Kidney capillary endothelial cell (primary cell): ENCODE measurements at regions not wholly inside any gene's neighbourhood (a gene's known extent, or its start where the extent isn't known, plus 50 kb on each side); places are given as distances from the start of the nearest gene placed in this dataset.

ENCODE experiments used
- DNase-seq: peaks from one replicate; pipeline ENCODE4 v3.0.0-alpha.2; 2018; ENCODE audit warnings: low spot score

DNA sequence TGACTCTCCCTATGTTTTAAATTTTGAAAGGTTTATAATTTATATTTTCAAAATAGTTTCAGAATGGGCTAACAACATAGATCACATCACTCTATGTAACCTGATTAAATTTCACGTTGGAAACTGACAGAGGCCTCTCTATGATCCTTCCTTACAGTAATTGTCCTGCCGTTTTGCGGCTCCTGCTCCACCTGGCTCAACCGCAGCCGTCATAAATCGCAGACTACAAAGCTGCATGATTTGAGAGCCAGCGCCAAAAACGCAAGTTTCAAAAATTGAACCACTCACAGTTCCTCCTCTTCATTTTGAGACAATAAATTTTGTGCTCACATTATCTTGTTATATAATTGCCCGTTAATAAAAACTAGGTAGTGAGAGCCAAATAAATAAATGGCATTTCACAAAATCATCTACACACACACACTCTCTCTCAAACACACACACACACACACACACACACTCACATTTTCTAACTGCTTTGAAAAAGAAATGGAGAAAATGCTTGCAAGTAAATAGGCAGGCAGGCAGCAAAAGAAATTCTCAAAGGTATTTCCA lies 263.1 kb upstream of the PSMD7 start:
- DNase-seq: no peak

DNA sequence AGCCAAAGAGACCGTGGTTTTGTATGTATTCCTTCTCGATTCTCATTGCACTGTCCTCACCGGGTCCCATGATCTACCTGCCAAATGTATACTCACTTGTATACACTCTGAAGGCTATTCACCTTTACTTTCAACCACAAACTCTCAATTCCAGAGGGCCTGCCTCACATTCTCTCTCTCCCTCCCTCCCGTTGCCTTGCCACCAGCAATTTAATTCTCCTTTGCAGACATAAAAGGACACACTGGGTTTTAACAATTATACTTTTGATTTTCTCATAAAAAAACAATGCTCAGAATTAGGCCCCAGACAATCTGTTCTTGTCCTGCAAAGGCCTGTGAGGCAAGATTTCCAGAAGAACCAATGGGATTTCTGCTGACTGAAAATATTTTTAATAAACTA lies 265.1 kb upstream of the PSMD7 start:
- DNase-seq: no peak

DNA sequence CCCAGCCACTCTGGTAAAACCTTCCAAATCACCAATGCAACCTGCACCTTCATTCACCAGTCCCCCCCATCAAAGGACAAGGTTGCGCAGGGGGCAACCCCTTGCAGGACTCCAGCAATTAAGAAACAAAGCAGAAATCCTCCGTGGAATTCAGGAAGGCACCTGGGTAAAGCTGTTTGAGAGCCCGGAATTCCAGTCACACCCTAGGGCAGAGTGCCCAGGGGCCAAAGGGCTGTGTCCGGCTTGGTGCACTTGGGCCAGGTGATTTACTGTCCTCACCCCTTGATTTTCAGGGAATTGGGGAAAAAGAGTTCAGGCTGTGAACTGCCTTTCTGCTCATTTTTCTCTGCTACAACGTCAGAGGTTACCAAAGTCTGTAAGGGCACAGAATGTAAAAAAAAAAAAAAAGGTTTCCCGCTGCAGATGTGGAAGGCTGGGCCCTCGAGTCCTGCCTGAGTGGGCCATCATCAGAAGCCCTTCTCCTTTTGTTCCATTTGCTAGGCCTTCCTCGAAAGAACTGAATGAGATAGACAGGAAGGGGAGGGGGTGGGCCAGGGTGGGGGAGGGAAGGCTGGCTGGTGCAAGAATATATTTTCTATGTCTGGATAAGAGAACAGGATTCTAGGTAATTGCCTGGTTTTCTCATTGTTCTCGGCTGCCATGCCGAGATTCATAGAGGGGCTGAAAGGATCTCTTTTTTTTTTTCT lies 266.5 kb upstream of the PSMD7 start:
- DNase-seq: no peak

DNA sequence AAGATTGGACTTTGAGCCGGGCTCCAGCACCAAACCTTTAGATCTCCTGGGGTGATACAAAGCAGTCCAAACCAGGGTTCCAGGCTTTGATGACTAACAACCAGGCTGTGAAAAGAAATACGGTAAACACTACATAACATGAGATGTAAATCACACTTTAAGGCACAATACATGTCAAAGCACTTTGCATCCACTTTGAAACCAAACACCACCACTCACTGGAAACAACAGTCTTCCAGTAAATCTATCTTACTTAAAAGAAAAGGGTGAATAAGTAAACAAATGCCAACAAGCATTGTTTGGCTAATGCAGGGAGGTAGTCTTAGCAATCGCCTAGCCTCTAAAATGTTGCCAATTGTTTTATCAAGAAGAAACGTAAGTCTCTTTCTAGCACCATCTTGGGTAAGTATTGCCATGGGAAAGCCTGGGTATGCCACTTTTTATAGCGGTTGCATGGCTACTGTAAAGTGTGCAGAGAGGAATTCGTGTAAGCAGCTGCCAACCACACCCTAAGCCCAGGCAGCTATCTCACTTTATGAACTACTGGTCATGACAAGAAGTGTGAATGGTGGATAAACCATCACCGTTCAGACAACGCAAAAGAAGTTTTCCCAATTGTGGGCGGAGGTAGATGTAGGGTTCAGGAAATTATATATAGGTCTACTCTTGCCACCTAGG lies 267.4 kb upstream of the PSMD7 start:
- DNase-seq: no peak

- DNase-seq: no peak
Measured at GRCh38 chr16:74026373-74027281, 270.0 kb upstream of the PSMD7 start.

GRCh38 chr16:74024953-74025352 lies 271.7 kb upstream of the PSMD7 start:
- no peak for DNase-seq

DNA sequence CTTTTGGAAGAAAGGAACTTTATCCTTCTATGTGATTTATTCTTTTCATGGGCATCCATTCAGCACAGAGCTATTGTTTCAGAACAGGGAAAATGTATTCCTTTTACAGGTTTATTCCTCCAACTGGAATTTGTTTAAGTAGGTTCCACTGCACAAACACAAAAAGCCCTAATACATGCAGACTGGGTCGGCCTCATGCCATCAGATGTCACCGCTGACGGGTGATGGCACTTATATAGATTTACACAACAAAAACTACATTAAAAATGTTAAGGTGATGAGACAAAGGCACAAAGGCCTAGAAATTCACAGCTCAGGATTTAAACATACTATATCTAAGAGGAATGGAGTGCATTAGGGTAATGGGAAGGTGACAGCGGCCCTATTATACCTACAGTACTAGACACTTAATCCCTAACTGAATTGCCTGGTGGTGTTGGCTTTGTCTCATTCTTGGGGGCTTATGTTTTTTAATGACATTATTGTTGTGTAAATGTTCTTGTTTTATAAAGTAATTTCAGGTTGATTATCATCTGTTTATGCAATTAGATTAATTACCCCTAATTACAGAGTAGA lies 276.4 kb upstream of the PSMD7 start:
- DNase-seq: no peak

- no peak for DNase-seq
Measured at GRCh38 chr16:74019612-74020011, 277.0 kb upstream of the PSMD7 start.

DNA sequence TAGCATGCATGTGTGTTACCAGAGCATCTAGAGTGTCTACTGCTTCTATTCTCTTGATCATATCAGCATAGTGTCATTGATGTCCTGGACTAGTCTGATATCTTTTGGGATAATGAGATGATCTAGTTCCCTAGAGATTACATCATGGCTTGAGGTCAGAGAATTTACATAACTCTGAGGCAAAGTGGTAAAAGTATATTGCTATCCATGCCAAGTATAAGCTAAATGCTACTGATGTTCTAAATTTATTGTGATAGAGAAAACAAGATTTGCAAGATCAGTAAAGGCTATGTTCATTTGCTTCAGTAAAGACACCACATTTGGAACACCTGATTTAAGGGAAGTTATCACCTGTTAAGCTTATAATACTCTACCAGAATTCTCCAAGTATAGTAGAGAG lies 280.7 kb upstream of the PSMD7 start:
- no peak for DNase-seq

DNA sequence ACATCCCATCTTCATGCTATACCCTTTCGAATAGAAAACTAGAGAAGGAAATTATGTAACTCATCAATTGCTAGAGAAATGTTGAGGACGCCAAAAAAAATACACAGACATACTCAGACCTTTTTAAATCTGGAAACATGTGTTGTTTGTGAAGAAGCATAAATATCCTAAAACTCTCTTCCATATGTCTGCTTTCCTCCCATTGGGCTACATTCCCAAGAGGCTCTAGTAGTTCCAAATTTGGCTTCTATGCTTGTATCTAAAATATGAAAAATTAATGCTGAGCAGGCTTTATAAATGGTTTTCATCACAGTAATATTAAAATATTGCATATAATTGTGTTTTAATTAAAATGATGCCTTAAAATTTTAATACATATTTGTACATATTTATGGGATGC lies 297.9 kb upstream of the PSMD7 start:
- DNase-seq: no peak

- no peak for DNase-seq
Measured at GRCh38 chr16:73997971-73998370, 298.6 kb upstream of the PSMD7 start.

DNA sequence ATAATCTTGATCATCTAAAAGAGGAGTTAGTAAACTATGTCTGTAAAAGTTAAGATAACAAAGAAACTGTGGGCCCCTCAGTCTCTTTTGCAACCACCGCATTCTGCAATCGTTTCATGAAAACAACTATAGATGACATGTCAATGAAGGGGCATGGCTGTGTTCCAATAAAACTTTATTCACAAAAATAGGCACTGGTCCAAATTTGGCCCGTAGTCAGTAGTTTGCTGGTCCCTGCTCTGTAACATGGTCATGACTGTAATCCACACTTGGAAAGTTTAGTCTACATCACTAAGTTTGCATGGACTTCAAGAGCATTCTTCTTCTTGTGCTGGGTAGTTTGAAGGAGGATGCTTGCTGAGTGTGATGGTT lies 299.3 kb upstream of the PSMD7 start:
- no peak for DNase-seq

DNA sequence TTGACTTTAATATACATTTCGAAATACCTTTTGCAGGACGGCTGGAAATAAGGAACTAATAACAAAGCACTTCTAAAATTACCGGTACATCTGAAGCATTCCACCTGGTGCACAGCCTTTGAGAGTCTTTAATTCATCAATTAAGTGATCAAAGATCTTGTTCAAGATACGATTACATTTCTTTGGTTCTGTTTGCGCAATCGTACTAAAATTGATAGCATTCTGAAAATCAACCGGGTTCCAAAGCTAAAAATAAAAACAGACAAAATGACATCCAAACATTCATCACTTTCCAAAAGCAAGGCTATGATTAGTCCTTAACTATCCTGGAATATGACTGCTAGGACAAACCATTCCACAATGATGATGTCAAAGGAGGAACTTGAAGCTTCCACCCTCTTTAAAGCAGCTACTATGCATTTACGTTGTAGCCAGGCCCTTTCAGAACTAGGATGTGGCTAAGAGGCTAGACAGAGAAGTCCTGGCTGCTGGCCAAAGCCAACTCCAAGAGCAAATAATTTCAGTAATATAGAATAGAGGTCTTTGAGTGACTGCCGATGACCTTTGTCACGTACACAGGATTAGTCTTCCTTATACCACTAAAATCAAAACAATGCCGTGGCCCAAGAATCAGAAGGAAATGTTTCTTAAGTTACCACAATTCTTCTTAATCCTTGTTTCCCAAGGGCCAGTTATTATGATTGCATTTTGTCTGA lies 299.8 kb upstream of the PSMD7 start:
- no peak for DNase-seq

DNA sequence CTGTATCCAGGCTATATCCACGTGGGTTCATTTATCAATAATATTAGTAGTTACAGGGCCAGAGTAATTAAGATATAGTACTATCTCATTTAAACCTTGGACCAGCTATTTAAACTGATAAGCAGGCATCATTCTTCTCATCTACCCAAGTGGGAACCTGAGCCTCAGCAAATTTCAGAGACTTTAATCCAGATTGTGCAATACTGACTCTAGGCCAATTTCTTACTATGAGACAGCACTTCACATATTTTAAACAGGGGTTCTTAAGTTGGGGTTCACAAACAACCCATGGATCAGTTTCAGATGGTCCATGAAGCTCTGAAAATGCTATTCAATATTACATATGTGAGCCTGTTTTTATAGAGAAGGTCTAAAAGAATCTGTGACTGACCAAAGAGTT lies 302.7 kb upstream of the PSMD7 start:
- DNase-seq: no peak

DNA sequence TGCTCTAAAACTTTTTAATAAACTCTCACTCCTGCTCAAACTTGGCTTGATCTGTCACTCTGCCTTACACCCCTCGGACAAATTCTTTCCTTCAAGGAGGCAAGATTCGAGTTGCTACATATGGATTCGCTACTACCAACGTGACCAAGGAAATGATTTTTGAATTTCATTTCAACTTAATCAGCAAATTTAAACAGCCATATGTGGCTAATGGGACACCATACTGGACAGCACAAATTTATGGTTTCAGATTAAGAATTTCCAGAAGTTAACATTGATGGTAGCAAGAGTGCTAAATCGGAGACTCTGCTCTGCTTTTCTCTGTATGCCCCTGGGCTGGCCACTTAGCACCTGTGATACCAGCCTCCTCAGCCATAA lies 318.2 kb upstream of the PSMD7 start:
- DNase-seq: no peak

GRCh38 chr16:73976644-73977043 lies 320.0 kb upstream of the PSMD7 start:
- no peak for DNase-seq

DNA sequence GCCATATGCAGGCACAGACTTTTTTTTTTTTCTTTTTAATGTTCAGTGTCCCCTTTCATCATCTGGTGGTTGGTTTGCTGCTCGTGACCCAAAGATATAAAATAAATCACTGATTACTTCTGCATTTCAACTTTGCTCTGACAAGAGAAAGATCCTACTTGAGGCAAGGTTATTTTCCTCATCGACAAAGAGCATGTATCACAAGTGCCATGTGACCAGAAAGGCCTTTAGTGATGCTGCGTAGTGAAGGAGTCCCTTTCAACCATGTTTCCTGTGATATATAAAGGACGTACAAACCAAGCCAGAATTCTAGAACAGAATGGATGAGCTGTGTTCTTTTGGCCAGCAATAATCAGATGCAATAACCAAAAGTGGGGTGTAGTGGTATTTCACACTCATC lies 323.4 kb upstream of the PSMD7 start:
- DNase-seq: no peak

DNA sequence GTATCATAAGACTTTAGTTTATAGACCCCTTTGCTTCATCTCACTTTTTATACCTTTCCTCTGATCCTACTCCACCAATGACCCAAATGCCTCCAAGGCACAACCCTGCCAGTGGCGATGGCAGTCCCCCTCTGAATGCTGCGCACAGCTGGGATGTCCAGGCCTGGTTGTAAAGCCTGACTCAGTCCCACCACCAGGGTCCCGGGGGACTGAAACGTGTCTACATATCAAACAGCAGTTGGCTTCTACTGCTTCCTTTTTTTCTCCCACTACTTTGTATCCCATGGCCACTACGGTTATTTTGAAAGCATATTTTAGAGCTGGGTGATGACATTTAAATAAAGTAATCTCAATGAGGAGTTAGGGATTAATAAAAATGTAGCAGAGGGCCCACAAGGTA lies 329.8 kb upstream of the PSMD7 start:
- no peak for DNase-seq

DNA sequence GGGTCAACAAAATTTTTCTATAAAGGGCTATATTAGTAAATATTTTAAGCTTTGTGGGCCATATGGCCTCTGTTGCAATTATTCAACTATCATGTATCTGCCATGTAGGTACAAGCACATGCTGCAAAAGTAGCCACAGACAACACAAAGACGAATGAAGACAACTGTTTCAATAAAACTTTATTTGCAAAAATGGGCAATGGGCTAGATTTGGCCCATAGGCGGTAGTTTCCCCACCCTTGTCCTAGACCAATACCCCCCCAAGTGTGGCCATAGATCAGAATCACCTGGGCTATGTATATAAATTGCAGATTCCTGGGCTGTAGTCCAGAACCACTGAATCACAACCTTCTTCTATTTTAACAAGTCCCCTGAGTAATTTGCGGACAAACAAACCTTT lies 331.0 kb upstream of the PSMD7 start:
- no peak for DNase-seq

GRCh38 chr16:73956587-73957494 lies 339.8 kb upstream of the PSMD7 start:
- peak; percentile 55 for DNase-seq

- no peak for DNase-seq
Measured at GRCh38 chr16:73955702-73956101, 340.9 kb upstream of the PSMD7 start.
